Fibroblast of villous mesenchyme (primary cell): ENCODE measurements at regions not wholly inside any gene's neighbourhood (a gene's known extent, or its start where the extent isn't known, plus 50 kb on each side); places are given as distances from the start of the nearest gene placed in this dataset. TPM values are rescaled to one million over a fixed set of nuclear protein-coding genes. Genes with fewer than 3 reads are reported as not detected.

Experiments
- DNase-seq: peaks from one replicate; pipeline ENCODE4 v3.0.0-alpha.2; 2010; ENCODE audit warnings: low read depth
- H3K4me3 ChIP-seq: 2 replicates; pipeline ENCODE4 v1.5.1; 2011; ENCODE audit warnings: low read depth, mild to moderate bottlenecking, low read length
- CTCF ChIP-seq: IDR thresholded peaks from 2 replicates; pipeline ENCODE4 v1.5.1; 2012; ENCODE audit warnings: low read depth, mild to moderate bottlenecking, low read length; ENCODE audit not compliant: insufficient read depth
- small RNA-seq: library from RNA; depleted of rRNA; stranded (forward); fragments of <200 nt; gene quantifications from one replicate; pipeline ENCODE3, GENCODE V24; 2012

DNA sequence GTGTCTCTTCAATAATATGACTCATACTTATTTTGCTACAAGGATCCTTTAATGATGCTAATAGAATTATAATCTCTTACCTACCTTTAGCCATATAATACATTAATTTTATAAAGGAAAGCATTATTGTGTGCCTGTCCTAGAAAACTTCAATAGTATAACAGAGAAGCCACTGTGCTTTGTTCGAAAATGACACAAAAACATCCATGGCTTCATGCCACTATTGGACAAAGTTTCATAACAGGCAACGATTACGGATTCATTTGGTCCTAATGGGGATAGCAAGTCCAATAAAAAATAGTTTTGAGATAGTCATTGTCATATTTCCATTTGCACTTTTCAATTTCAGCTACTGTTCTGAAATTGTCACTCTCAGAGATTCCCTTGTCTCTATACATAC, 52.5 kb upstream of the CCDC150 start:
- DNase-seq = no peak
- no peak for TF ChIP-seq CTCF
- no peak overlapping the region for H3K4me3 ChIP-seq

- H3K4me3 ChIP-seq = no peak overlapping the region
- DNase-seq = no peak
- no peak for TF ChIP-seq CTCF
These were observed 51.8 kb upstream of the CCDC150 start for GRCh38 chr2:196587739-196588138.

- no peak for DNase-seq
- TF ChIP-seq CTCF = no peak
- H3K4me3 ChIP-seq = no peak overlapping the region
These were observed 50.1 kb upstream of the CCDC150 start for GRCh38 chr2:196589419-196589818.

Small RNAs in the stretch of these regions (small RNA-seq; reads per million reads assigned to genes)
- gene RN7SL820P = not detected
